ENCODE measurements at regions not wholly inside any gene's neighbourhood (a gene's known extent, or its start where the extent isn't known, plus 50 kb on each side); places are given as distances from the start of the nearest gene placed in this dataset.
"Not testable (repeated sequence)": the region's sequence is repeated elsewhere in the genome, so short reads cannot be mapped to it uniquely, and the experiment has no call there.

- Histone ChIP-seq H3K27ac (ENCODE audit: low read length) (no peak overlapping the region), H3K9me3 (ENCODE audit: insufficient read depth, low read depth, low read length) (no peaks in the 10 kb centered on the region), H3K4me3 (ENCODE audit: low read length) (no peak overlapping the region; the same call in 1 of the 2 replicates), H3K9ac (ENCODE audit: low read depth, low read length) (no peak overlapping the region), H3K36me3 (ENCODE audit: insufficient read depth, low read depth, low read length) (no peaks in the 10 kb centered on the region), H3K27me3 (ENCODE audit: insufficient read depth, low read length) (peaks cover 33% of the 10 kb centered on the region), H3K4me1 (ENCODE audit: insufficient read depth, low read length) (peaks cover 9% of the 10 kb centered on the region; the same call in 1 of the 2 replicates)
Observed at GRCh38 chr17:36842963-36843558, 94.2 kb upstream of the LHX1 start.

DNA sequence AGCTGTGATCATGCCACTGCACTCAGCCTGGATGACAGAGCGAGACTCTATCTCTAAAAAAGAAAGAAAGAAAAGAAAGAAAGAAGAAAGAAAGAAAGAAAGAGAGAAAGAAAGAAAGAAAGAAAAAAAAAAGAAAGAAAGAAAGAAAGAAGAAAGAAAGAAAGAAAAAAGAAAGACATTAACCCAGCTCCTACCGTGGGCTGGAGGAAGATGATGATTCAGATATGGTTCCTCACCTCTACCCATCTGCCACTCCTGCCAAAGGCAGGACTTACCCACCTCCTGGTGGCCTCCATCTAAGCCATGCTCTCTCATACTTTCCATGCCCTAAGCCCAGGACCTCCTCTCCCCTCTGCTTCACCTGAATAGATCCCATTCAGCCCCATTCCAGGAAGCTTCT lies 93.3 kb upstream of the LHX1 start:
- Histone ChIP-seq H3K36me3 (ENCODE audit: insufficient read depth, low read depth, low read length) (no peaks in the 10 kb centered on the region), H3K4me1 (ENCODE audit: insufficient read depth, low read length) (peaks cover 8% of the 10 kb centered on the region; the same call in 1 of the 2 replicates), H3K27ac (ENCODE audit: low read length) (no peak overlapping the region), H3K9me3 (ENCODE audit: insufficient read depth, low read depth, low read length) (no peaks in the 10 kb centered on the region), H3K9ac (ENCODE audit: low read depth, low read length) (no peak overlapping the region), H3K27me3 (ENCODE audit: insufficient read depth, low read length) (peaks cover 36% of the 10 kb centered on the region), H3K4me3 (ENCODE audit: low read length) (no peak overlapping the region)

GRCh38 chr17:36844601-36845000 lies 92.7 kb upstream of the LHX1 start:
- Histone ChIP-seq H3K4me3 (ENCODE audit: low read length) (no peak overlapping the region), H3K9ac (ENCODE audit: low read depth, low read length) (no peak overlapping the region), H3K9me3 (ENCODE audit: insufficient read depth, low read depth, low read length) (no peaks in the 10 kb centered on the region), H3K36me3 (ENCODE audit: insufficient read depth, low read depth, low read length) (no peaks in the 10 kb centered on the region), H3K4me1 (ENCODE audit: insufficient read depth, low read length) (peaks cover 8% of the 10 kb centered on the region; the same call in 1 of the 2 replicates), H3K27me3 (ENCODE audit: insufficient read depth, low read length) (peaks cover 36% of the 10 kb centered on the region), H3K27ac (ENCODE audit: low read length) (no peak overlapping the region)

- peaks cover 36% of the 10 kb centered on the region for H3K27me3 ChIP-seq (ENCODE audit: insufficient read depth, low read length)
- H3K9me3 ChIP-seq (ENCODE audit: insufficient read depth, low read depth, low read length): no peaks in the 10 kb centered on the region
- no peak overlapping the region for H3K27ac ChIP-seq (ENCODE audit: low read length)
- no peak overlapping the region for H3K4me3 ChIP-seq (ENCODE audit: low read length)
- no peaks in the 10 kb centered on the region for H3K36me3 ChIP-seq (ENCODE audit: insufficient read depth, low read depth, low read length)
- H3K4me1 ChIP-seq (ENCODE audit: insufficient read depth, low read length): peaks cover 8% of the 10 kb centered on the region; the same call in 1 of the 2 replicates
- no peak overlapping the region for H3K9ac ChIP-seq (ENCODE audit: low read depth, low read length)
Observed at GRCh38 chr17:36845916-36846315, 91.4 kb upstream of the LHX1 start.

DNA sequence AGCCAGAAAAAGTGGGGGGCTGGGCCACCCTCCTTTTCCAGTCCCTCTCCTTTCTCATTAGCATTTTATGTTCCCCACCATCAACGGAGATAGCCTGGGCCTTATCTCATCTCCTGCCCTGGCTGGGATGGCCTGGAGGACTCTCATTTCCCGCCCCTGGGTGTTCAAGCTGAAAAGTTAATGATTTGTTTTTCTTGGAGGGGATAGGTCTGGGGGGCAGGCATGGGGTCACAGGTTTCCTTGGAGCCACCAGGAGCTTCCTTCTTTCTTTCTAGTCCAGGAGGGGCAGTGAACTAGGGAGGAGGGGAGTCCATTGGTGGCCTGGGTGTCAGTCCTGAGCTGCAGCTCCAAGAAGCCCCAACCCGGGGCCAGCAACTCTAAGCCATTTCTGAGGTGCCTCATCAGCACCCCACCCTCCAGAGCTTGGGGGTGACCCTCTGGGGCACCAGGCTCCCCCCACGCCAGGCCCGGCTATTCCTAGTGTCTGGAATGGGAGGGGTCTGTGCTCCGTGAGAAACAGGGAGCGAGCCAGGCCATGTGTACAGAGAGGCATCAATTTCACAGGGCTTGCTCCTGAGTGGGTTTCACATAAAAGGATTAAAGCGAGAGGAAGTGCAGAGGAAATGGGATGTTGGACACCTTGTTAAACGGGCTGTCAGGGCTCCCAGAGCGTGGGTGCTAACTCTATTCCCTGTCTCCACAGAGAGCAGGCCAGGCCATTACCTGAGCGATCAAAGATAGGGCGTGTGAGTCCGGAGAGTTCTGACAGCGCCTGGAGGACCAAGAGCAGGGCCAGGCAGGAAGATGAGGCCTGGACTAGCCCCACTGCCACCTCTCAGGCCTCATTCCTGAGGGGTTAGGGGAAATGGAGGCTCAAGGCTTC lies 90.6 kb upstream of the LHX1 start:
- Histone ChIP-seq H3K9ac (ENCODE audit: low read depth, low read length) (no peak overlapping the region), H3K27ac (ENCODE audit: low read length) (no peak overlapping the region), H3K4me1 (ENCODE audit: insufficient read depth, low read length) (peaks cover 8% of the 10 kb centered on the region; the same call in 1 of the 2 replicates), H3K36me3 (ENCODE audit: insufficient read depth, low read depth, low read length) (no peaks in the 10 kb centered on the region), H3K4me3 (ENCODE audit: low read length) (no peak overlapping the region), H3K9me3 (ENCODE audit: insufficient read depth, low read depth, low read length) (no peaks in the 10 kb centered on the region), H3K27me3 (ENCODE audit: insufficient read depth, low read length) (peaks cover 36% of the 10 kb centered on the region)

- Histone ChIP-seq H3K36me3 (ENCODE audit: insufficient read depth, low read depth, low read length) (no peaks in the 10 kb centered on the region), H3K4me3 (ENCODE audit: low read length) (no peak overlapping the region), H3K9ac (ENCODE audit: low read depth, low read length) (no peak overlapping the region)
Observed at GRCh38 chr17:36848008-36848902, 89.0 kb upstream of the LHX1 start.

DNA sequence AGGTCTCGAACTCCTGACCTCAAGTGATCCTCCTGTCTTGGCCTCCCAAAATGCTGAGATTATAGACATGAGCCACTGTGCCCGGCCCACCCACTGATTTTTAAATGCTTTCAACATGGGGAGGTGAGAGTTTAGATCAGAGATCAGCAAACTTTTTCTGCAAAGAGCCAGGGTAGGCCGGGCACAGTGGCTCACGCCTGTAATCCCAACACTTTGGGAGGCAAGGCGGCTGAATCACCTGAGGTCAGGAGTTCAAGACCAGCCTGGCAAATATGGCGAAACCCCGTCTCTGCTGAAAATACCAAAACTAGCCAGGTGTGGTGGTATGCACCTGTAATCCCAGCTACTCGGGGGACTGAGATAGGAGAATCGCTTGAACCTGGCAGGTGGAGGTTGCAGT lies 88.3 kb upstream of the LHX1 start:
- H3K9ac ChIP-seq (ENCODE audit: low read depth, low read length); H3K4me1 ChIP-seq (ENCODE audit: insufficient read depth, low read length); H3K4me3 ChIP-seq (ENCODE audit: low read length); H3K36me3 ChIP-seq (ENCODE audit: insufficient read depth, low read depth, low read length); H3K27ac ChIP-seq (ENCODE audit: low read length); H3K9me3 ChIP-seq (ENCODE audit: insufficient read depth, low read depth, low read length): not testable (repeated sequence)
- H3K27me3 ChIP-seq (ENCODE audit: insufficient read depth, low read length): peaks cover 36% of the 10 kb centered on the region

More at GRCh38 chr17:36848008-36848902, 89.0 kb upstream of the LHX1 start:
- Histone ChIP-seq H3K27ac (ENCODE audit: low read length) (no peak overlapping the region), H3K4me1 (ENCODE audit: insufficient read depth, low read length) (no peaks in the 10 kb centered on the region; the same call in 1 of the 2 replicates), H3K9me3 (ENCODE audit: insufficient read depth, low read depth, low read length) (no peaks in the 10 kb centered on the region), H3K27me3 (ENCODE audit: insufficient read depth, low read length) (peaks cover 36% of the 10 kb centered on the region)

GRCh38 chr17:36849871-36850348 lies 87.4 kb upstream of the LHX1 start:
- no peak overlapping the region for H3K27ac ChIP-seq (ENCODE audit: low read length)

GRCh38 chr17:36850790-36851189 lies 86.5 kb upstream of the LHX1 start:
- no peaks in the 10 kb centered on the region for H3K36me3 ChIP-seq (ENCODE audit: insufficient read depth, low read depth, low read length)
- no peak overlapping the region for H3K4me3 ChIP-seq (ENCODE audit: low read length)
- no peaks in the 10 kb centered on the region for H3K9me3 ChIP-seq (ENCODE audit: insufficient read depth, low read depth, low read length)
- H3K27me3 ChIP-seq (ENCODE audit: insufficient read depth, low read length): peaks cover 18% of the 10 kb centered on the region
- no peak overlapping the region for H3K27ac ChIP-seq (ENCODE audit: low read length)
- H3K4me1 ChIP-seq (ENCODE audit: insufficient read depth, low read length): no peaks in the 10 kb centered on the region; the same call in 1 of the 2 replicates
- H3K9ac ChIP-seq (ENCODE audit: low read depth, low read length): no peak overlapping the region

More at GRCh38 chr17:36849871-36850348, 87.4 kb upstream of the LHX1 start:
- Histone ChIP-seq H3K27me3 (ENCODE audit: insufficient read depth, low read length) (peaks cover 27% of the 10 kb centered on the region), H3K36me3 (ENCODE audit: insufficient read depth, low read depth, low read length) (no peaks in the 10 kb centered on the region), H3K4me1 (ENCODE audit: insufficient read depth, low read length) (no peaks in the 10 kb centered on the region; the same call in 1 of the 2 replicates), H3K4me3 (ENCODE audit: low read length) (no peak overlapping the region), H3K9me3 (ENCODE audit: insufficient read depth, low read depth, low read length) (no peaks in the 10 kb centered on the region), H3K9ac (ENCODE audit: low read depth, low read length) (no peak overlapping the region)

GRCh38 chr17:36851250-36851649 lies 86.0 kb upstream of the LHX1 start:
- Histone ChIP-seq H3K4me3 (ENCODE audit: low read length) (no peak overlapping the region), H3K9me3 (ENCODE audit: insufficient read depth, low read depth, low read length) (no peaks in the 10 kb centered on the region), H3K27me3 (ENCODE audit: insufficient read depth, low read length) (peaks cover 15% of the 10 kb centered on the region), H3K36me3 (ENCODE audit: insufficient read depth, low read depth, low read length) (no peaks in the 10 kb centered on the region), H3K9ac (ENCODE audit: low read depth, low read length) (no peak overlapping the region), H3K4me1 (ENCODE audit: insufficient read depth, low read length) (no peaks in the 10 kb centered on the region; the same call in 1 of the 2 replicates), H3K27ac (ENCODE audit: low read length) (no peak overlapping the region)

DNA sequence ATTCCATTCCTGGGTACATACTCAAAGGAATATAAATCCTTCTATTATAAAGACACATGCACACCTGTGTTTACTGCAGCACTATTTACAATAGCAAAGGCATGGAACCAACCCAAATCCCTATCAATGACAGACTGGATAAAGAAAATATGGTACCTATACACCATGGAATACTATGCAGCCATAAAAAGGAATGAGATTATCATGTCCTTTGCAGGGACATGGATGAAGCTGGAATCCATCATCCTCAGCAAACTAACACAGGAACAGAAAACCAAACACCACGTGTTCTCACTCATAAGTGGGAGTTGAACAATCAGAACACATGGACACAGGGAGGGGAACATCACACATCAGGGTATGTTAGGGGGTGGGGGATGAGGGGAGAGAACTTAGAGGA lies 84.8 kb upstream of the LHX1 start:
- not testable (repeated sequence) for H3K9me3 ChIP-seq (ENCODE audit: insufficient read depth, low read depth, low read length); H3K9ac ChIP-seq (ENCODE audit: low read depth, low read length); H3K27me3 ChIP-seq (ENCODE audit: insufficient read depth, low read length); H3K27ac ChIP-seq (ENCODE audit: low read length); H3K4me1 ChIP-seq (ENCODE audit: insufficient read depth, low read length); H3K4me3 ChIP-seq (ENCODE audit: low read length); H3K36me3 ChIP-seq (ENCODE audit: insufficient read depth, low read depth, low read length)

Data from iPS-20b (cell line).